ENCODE measurements at regions not wholly inside any gene's neighbourhood (a gene's known extent, or its start where the extent isn't known, plus 50 kb on each side); places are given as distances from the start of the nearest gene placed in this dataset.
"Not testable (repeated sequence)": the region's sequence is repeated elsewhere in the genome, so short reads cannot be mapped to it uniquely, and the experiment has no call there.

DNA sequence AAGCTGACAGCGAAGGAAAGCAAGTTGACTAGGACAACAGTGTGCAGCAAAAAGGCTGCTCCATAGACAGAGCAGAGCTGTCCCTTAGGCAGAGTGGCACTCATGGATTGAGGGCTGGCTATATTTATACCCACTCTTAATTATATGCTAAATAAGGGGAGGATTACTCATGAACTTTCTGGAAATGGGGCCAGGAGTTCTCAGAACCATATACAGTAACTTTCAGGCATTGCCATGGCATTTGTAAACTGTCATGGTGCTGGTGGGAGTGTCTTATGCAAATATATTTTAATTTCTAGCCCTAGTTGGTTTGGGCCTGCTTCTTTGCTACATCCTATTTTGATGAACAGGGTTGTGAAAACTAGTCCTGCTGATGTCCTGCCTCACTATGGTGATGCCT lies 279.5 kb upstream of the MGAT5 start:
- no peak for DNase-seq (ENCODE audit: low read depth in 3 of 3)

DNA sequence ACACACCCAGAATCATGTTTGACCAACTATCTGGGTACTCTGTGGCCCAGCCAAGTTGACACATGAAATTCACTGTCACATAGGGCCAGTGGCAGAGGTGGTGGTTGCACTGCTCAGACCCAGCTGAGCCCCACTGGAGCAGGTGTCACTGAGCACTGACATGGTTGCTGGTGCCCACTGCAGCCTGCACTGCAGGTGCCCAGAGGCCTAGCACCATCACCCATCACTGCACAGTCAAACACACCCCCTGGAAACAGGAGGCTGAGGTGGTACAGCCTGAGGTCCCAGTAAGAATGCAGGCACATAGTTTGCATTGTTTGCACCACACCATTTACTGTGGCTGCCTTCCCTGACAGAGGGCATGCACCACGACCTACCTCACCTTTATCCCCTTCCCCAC lies 278.7 kb upstream of the MGAT5 start:
- no peak for DNase-seq (ENCODE audit: low read depth in 3 of 3)

DNA sequence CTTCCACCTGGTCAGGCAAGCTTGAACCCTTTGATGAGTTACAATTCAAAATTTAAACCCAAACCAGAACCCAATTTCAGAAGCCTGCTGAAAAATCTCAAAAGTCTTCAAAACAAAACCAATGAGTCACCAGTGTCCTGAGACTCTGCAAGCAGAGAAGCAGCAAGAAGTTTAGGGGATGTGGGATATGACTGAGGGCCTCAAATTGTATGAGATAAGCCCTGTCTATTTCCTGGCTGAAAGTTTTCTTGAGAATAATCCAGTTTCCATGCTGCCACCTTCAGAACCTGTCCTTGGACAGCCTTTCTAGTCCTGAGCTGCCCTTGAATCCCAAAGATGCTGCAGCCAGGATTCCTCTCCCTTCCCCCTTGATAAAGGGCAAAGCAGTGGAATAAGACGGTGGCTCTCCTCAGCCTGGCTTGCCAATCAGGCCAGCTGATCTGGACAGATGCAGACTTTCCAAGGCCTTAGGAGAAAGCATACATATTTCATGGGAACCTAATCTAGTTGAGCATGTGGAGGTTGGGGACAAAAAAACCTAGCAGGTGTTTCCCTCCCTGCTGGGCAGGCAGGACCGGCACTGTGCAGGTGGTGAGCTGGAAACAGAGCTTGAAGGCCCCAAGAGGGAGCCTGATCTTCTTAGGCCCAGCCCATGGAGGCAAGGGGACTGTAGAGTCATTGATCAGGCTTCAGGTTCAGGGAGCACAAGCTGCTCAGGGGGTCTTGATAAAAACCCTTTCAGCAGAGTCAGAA lies 278.0 kb upstream of the MGAT5 start:
- no peak for DNase-seq (ENCODE audit: low read depth in 3 of 3)

DNA sequence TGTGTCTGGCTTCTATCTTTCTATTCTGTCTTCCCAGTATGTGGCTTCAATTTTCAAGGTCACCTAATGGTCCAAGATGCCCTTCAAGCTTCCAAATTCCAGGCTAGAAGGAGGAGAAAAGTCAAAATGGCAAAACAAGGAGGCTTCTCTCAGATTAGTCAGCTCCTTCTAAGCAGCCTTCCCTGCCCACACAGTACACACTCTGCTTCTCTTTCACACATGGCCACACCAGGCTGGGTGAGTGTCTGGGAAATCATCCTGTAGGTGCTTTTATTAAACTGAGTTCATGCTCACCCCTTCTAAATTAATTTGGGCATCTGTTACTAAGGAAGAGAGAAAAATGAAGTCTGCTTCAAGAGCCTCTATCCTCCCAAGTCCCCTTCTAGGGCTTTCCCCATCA lies 277.2 kb upstream of the MGAT5 start:
- no peak for DNase-seq (ENCODE audit: low read depth in 3 of 3)

DNA sequence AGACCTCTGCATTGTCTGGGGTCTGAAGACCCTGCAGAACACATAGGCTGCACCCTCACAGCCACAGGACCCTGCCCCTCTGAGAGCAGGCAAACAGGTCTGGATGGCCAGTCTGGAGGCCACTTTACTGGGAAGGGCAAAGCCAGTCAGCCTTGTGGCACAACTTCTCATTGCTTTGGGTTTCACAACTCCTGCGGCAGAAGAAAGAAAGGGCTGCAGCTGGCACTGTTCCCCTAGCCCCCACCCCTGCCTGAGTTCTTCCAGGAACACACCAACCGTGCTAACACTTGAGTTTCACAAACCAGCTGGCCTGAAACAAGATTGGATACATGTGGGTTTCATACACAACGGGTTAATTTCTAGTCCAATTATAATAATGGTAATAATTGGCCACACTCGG lies 276.5 kb upstream of the MGAT5 start:
- DNase-seq (ENCODE audit: low read depth in 3 of 3): no peak

DNA sequence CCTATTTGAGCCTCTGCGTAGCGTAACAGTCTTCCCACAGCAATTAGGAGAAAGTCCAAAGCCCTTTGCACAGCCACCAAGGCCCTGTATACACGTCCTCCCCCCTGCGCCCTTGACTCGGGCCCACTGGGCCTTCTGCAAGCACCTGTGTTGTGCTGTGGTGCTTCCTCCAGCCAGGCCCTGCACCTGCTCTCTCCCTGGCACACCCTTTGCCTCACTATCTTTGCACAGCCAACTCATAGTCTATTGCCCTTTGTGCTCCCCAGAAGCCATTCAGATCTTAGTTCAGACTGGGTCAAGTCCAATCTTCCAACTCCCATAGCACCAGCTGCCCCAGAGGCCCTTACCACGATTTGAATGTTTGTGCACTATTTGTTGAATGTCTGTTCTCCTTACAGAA lies 271.6 kb upstream of the MGAT5 start:
- DNase-seq (ENCODE audit: low read depth in 3 of 3): no peak

DNA sequence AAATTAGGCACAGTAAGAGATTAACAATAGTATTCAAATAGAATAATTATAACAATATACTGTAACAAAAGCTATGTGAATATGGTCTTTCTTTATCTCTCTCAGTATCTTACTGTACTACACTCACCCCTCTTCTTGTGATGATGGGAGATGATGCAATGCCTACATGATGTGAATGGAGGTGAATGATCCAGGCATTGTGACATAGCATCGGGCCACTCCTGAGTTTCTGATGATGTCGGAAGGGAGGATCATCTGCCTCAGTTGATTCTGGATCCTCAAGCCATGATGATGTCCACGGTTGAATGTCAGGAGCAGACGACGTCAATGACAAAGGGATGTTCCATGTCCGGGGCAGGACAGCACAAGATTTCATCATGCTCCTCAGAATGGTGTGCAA lies 268.3 kb upstream of the MGAT5 start:
- DNase-seq (ENCODE audit: low read depth in 3 of 3): no peak

DNA sequence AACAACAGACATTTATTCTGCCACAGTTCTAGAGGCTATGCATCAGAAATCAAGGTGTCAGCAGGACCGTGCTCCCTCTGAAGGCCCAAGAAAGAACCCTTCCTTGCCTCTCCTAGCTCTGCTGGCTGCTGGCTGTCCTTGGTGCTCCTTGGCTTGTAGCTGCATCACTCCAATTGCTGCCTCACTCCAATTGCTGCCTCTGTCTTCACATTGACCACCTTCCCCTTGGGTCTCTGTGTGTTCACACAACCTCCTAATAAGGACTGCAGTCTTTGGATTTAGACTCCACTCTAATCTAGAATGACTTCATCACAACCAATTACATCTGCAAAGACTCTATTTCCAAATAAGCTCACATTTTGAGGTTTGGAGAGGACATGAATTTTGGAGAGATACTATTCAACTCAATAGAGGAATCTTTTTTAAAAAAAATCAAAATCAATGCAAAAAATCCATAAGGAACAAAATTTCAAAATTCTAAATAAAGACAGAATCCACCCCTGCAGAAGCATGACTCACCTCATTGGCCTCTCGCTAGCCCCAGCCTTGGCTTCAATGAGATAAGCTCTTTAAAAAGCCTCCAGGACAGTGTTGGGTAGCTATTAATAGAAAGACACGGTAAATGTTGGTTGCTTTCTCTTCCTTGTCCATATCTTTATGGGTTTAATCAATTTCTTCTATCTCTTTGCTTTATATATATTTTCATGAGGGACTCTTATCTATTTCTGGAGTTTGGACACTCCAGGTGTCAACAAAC lies 267.6 kb upstream of the MGAT5 start:
- no peak for DNase-seq (ENCODE audit: low read depth in 3 of 3)

DNA sequence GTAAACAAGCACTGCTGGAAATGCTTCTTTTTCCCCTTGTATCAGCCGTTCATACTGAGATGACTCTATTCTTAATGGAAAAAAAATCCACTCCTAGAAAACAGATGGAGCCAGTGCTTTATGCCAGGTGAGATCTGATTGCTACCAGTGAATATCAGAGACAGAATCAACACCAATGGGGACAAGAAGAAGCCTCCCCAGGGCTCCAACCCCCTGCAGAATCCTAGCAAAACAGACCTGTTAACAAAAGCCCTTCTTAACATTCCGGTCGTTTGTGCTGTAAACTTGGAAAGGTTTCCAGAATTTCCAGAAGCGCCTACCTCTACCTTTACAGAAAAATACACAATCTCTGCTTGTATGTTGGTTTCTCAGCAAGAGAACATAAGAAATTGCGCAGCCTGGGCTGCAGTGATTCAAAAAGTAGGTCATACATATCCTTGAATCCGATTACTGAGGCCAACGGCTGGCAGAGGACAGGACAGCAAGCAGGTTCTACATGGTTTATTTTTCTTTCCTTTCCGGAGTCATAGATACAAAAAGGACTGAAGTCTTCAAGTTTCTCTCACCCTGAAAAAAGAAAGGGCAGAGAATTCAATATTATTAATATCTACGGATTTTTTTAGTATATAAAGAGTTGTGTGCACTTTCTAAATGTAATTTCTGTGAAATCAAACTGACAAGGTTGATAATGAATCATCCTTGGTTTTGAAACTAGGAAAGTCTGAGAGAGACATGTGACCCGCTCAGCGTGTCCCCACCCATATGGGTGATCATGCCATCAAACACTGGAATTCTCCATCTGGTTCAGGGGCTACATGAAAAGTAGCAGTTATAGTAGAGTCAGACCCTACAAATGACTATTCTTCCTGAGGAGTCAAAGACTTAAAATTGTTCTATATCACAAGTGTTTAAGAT lies 266.7 kb upstream of the MGAT5 start:
- DNase-seq (ENCODE audit: low read depth in 3 of 3): no peak

DNA sequence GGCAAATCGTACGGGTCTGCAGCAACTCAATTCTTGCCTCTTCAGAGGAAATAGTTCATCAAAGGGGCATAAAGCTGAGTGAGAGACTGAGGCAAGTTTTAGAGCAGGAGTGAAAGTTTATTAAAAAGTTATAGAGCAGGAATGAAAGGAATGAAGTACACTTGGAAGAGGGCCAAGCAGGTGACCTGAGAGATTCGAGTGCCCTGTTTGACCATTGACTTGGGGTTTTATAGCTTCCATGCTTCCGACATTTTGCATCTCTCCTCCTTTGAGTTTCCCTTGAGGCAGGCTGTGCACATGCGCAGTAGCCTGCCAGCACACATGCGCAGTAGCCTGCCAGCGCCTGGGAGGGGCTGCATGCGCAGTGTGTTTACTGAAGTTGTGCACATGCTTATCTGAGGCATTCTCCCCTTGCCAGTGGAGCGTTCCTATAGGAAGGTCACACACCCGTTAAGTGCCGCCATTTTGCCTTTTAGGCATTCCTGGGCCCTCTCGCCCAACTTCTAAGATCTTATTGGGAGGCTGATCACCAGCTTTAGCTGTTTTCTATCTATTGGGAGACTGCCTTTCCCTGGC lies 265.5 kb upstream of the MGAT5 start:
- no peak for DNase-seq (ENCODE audit: low read depth in 3 of 3)

DNA sequence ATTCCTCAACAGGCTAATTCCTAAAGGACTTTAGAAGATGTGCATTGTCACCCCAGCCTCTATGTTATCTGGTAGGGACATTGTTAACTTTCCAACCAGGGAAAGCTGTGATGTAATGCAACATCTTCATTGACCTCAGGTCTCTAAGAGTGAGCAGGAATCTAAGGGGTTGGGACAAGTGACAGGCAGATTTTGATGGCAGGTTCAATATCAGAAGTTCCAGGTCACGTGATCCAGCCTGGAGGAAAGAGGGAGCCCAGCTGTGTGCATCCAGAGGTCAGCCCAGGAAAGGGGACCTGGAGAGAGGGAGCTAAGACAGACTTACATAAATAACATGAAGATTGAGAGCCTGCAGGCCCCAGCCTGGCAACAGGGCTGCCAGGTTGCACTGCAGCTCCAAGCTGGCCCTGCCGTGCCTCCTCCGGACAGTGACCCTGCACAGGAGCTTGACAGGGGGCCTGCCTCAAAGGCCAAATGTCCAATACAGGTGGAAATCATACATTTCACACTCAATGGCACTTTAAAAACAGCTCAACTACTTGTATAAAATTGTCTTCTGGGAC lies 262.2 kb upstream of the MGAT5 start:
- DNase-seq (ENCODE audit: low read depth in 3 of 3): no peak

DNA sequence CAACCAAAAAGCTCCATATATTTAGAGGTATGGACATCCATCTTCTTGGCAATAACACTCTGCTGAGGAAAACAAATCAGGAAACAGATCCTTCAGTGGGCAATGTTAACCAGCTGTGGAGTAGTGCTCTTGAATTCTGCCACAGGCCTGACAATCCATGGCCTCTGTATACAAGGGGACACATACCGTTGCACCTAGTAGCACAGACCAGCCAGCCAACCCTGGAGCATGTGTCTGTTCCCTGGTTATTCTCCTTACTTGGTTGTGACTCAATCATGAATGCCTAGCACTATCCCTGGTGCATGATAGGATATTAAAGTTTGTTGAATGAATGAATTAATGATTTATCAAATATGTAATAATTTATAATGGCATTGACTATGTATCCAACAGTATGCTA lies 261.4 kb upstream of the MGAT5 start:
- DNase-seq (ENCODE audit: low read depth in 3 of 3): no peak

DNA sequence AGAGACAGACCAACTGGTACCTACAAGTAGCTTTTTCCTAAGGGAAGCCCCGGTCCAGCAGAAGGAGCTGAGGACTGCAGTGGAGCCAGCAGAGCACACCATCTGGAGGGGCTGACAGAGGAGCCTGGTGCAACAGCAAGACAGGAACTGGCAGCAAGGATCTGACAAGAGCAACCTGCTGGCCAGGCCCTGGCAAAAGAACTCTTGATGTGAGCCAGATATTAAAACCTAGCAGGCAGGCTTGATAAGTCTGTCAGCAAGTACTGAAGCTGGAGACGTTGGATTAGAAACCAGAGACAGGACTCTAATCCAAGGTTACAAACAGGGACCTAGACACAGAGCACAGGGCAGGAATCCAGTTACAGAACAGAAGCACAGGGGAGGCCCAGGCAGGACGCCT lies 260.7 kb upstream of the MGAT5 start:
- DNase-seq (ENCODE audit: low read depth in 3 of 3): no peak

DNA sequence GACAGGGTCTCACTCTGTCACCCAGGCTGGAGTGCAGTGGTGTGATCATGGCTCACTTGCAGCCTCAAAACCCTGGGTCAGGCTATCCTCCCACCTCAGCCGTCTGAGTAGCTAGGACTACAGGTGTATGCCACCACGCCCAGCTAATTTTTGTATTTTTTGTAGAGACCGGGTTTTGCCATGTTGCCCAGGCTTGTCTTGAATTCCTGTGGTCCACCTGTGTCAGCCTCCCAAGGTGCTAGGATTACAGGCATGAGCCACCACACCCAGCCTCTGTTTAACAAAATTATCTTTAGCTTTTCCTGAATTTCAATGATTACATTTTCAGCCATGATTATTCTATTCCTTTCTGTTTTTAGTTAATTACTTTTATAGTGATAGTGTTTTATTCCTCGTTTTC lies 255.1 kb upstream of the MGAT5 start:
- DNase-seq (ENCODE audit: low read depth in 3 of 3): not testable (repeated sequence)

DNA sequence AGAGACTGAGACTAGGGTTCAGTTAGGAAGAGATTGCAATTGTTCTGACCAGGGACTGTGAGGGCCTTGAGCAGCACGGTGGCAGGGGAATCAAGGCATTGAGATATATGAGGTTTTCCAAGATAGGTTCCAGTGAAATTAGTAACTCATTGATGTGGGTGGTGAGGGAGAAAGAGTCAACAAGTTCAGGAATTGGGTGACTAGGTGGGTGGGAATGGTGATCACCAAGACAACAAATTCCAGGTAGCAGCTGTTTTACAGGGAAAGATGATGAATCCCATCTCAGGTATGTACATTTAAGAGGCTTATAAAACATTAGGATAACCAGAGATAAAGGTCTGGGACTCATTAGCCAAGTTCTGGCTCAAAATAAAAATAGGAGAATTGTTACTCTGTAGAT lies 251.5 kb upstream of the MGAT5 start:
- no peak for DNase-seq (ENCODE audit: low read depth in 3 of 3)

DNA sequence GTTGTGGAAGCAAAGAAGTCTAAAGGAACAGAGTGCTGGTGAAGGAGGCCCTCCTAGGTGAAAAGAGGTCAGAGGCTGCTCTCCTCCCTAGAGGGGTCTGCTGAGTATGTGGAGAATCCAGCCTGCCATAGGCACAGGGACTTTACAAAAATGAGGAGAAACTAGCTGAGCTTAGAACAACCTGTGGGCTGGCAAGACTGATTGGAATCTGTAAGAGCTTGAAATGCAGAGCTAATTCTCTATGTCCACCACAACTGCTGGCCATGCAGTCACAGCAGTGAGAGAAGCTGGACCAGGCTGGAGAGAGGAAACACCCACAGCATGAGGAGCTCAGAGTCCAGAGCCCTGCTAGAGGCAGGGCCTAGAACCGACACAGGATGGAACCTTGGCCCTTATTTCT lies 251.0 kb upstream of the MGAT5 start:
- DNase-seq (ENCODE audit: low read depth in 3 of 3): no peak

DNA sequence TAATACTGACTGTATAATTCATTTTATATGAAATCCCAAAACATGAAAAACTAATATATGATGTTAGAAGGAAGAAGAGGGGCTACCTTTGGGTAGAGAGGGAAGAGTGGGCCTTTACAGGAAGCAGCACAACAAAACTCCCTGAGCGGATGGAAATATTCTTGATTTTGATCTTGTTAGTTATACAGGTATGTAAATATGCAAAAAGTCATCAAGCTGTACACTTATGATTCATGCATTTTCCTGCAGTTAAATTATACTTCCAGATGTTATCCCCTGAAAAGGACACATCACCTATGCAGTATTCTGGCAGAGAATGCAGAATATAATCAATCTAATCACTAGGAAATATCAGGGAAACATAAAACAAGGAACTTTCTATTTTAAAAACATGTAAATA lies 249.4 kb upstream of the MGAT5 start:
- no peak for DNase-seq (ENCODE audit: low read depth in 3 of 3)

DNA sequence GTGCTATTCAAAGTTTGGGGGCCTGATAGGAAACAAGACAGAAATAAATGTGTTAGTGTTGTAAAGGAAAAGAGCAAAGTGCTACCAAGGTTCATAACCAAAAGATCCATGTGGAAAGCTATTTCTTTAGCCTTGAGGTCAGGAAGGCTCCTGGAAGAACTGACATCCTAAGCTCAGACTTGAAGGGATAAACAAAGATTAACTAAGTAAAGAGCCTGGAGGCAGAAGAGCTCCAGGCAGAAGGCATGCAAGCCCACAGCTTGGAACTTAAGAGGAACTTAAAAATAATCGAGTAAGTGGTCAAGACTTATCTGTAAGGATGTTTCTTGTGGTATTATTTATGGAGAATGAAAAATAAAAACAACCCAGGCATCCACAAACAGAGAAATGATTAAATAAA lies 245.0 kb upstream of the MGAT5 start:
- no peak for DNase-seq (ENCODE audit: low read depth in 3 of 3)

DNA sequence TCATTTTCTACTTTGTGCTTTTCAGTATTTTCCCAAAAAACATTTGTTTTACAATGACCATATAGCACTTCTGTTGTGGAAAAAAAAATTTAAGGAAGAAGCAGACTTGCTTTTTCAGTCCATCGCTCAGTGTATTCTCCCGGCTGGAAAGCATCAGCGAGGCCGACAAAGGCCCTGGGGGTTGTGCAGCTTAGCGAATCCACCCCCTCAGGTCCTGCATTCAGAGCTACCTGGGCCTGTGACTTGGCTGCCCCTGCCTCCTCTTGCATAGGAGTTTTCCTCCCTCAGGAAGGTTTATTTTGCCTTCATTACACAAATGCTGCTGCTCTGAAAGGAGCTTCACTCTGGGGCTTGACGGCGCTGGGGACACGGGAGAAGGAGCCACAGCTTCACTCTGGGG lies 244.4 kb upstream of the MGAT5 start:
- no peak for DNase-seq (ENCODE audit: low read depth in 3 of 3)

DNA sequence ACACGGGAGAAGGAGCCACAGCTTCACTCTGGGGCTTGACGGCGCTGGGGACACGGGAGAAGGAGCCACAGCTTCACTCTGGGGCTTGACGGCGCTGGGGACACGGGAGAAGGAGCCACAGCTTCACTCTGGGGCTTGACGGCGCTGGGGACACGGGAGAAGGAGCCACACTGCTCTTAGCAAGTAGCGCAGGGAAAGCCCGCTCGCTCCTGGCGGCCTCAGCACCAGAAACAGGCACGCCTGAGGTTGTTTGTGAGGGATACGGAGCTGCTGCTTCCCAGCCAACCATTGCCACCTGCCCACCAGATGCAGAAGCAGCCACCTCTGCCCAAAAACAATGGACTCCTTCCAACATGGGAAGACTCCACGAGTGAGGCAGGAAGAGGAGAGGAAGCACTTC lies 244.0 kb upstream of the MGAT5 start:
- DNase-seq (ENCODE audit: low read depth in 3 of 3): not testable (repeated sequence)

DNA sequence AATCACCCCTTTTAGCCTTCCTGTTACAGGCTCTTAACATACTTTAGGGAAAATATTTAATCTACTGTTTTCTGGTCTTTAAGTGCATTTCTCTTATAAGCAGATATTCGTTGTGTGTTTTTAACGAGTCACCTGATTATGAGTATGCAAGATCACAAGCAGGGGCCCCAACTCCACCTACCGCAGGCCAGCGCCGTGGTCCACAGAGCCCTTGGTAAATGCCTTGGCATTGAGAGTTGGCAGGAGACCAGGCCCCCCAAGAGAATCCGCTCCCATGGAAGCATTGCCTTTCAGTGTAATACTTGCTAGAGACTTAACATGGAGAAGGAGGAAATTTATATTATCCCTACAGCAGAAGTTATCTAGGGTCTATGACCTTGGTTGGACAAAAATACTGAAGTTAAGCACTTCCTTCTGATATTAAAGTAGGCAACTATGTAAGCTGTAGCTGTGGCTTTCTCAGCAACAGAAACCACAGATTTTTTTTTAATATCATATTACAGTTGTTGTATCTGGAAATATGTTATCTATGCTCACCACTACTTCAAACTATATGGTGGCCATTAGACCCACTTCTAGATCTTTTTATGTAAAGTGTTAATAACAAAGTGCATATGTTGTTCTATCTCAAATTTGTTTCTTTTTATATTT lies 241.8 kb upstream of the MGAT5 start:
- no peak for DNase-seq (ENCODE audit: low read depth in 3 of 3)
